ENCODE measurements at regions not wholly inside any gene's neighbourhood (a gene's known extent, or its start where the extent isn't known, plus 50 kb on each side); places are given as distances from the start of the nearest gene placed in this dataset.

GRCh38 chr3:18765161-18765560, 340.0 kb upstream of the SATB1 start:
- POLR2A ChIA-PET = no interaction called here
- Histone ChIP-seq H3K36me3 (ENCODE audit: insufficient read depth, low read length) (no peaks in the 10 kb centered on the region), H3K4me1 (ENCODE audit: insufficient read depth, low read length, poor library complexity, severe bottlenecking) (peaks cover 19% of the 10 kb centered on the region), H3K27ac (ENCODE audit: low read depth, low read length, poor library complexity, severe bottlenecking) (no peak overlapping the region), H3K9me2 (ENCODE audit: insufficient read depth, low read length) (no peaks in the 10 kb centered on the region), H3K4me2 (ENCODE audit: low read length) (no peak overlapping the region), H4K20me1 (ENCODE audit: insufficient read depth, low read length) (no peaks in the 10 kb centered on the region), H3K79me2 (ENCODE audit: insufficient read depth, low read depth, low read length) (no peaks in the 10 kb centered on the region), H3K4me3 (ENCODE audit: low read depth, low read length, poor library complexity, severe bottlenecking) (no peak overlapping the region), H3K9me3 (ENCODE audit: low read length) (no peaks in the 10 kb centered on the region), H2AFZ (ENCODE audit: low read length) (no peak overlapping the region)
- BruUV-seq (replicated peaks) = no TSS peak
- CTCF ChIA-PET (ENCODE audit: unreplicated experiment) = no interaction called here
- intact Hi-C loops (cut with micrococcal nuclease; ENCODE audit: unreplicated experiment) = no loop called here
- TF ChIP-seq EZH2phosphoT487 (IDR thresholded peaks at IDR 0.05; ENCODE audit: borderline replicate concordance, low read depth, low read length) (no peak), CTCF (conservative IDR thresholded peaks at IDR 0.05; ENCODE audit: low read length) (no peak)
- no peak for DNase-seq (ENCODE audit: low spot score)

GRCh38 chr3:18761530-18761929, 336.4 kb upstream of the SATB1 start:
- peaks cover 19% of the 10 kb centered on the region for H3K4me1 ChIP-seq (ENCODE audit: insufficient read depth, low read length, poor library complexity, severe bottlenecking)
- intact Hi-C loops (cut with micrococcal nuclease; ENCODE audit: unreplicated experiment) = loop anchor here (5.0 kb wide), 1 partner anchor 259 kb away; no protein-coding TSS in a partner anchor

More at GRCh38 chr3:18761530-18761929, 336.4 kb upstream of the SATB1 start:
- no peaks in the 10 kb centered on the region for H3K79me2 ChIP-seq (ENCODE audit: insufficient read depth, low read depth, low read length)
- H3K36me3 ChIP-seq (ENCODE audit: insufficient read depth, low read length) = no peaks in the 10 kb centered on the region
- CTCF ChIA-PET (ENCODE audit: unreplicated experiment) = no interaction called here
- H2AFZ ChIP-seq (ENCODE audit: low read length) = peak overlapping the region; percentile 80
- POLR2A ChIA-PET = interaction anchor here (1.2 kb wide), 1 partner anchor 204 kb away, joined by 4 read pairs; no protein-coding TSS in a partner anchor
- no peaks in the 10 kb centered on the region for H3K9me2 ChIP-seq (ENCODE audit: insufficient read depth, low read length)
- no peaks in the 10 kb centered on the region for H3K9me3 ChIP-seq (ENCODE audit: low read length)
- no peak overlapping the region for H3K4me3 ChIP-seq (ENCODE audit: low read depth, low read length, poor library complexity, severe bottlenecking)
- peak; percentile 60 for DNase-seq (ENCODE audit: low spot score)
- no peaks in the 10 kb centered on the region for H4K20me1 ChIP-seq (ENCODE audit: insufficient read depth, low read length)
- TF ChIP-seq CTCF (conservative IDR thresholded peaks at IDR 0.05; ENCODE audit: low read length) = no peak
- no peak for TF ChIP-seq EZH2phosphoT487 (IDR thresholded peaks at IDR 0.05; ENCODE audit: borderline replicate concordance, low read depth, low read length)
- no TSS peak for BruUV-seq (replicated peaks)
- H3K4me2 ChIP-seq (ENCODE audit: low read length) = peak overlapping the region; percentile 52
- H3K27ac ChIP-seq (ENCODE audit: low read depth, low read length, poor library complexity, severe bottlenecking) = peak overlapping the region; percentile 15

Data from OCI-LY7 (cell line).